SH-SY5Y (cell line): ENCODE measurements at regions not wholly inside any gene's neighbourhood (a gene's known extent, or its start where the extent isn't known, plus 50 kb on each side); places are given as distances from the start of the nearest gene placed in this dataset.

Source experiments
- GATA2 ChIP-seq: IDR thresholded peaks from 2 replicates; pipeline ENCODE4 v1.6.1; 2011; ENCODE audit warnings: mild to moderate bottlenecking, low read depth, low read length
- GATA3 ChIP-seq: IDR thresholded peaks from 2 replicates; pipeline ENCODE4 v1.6.1; 2011; ENCODE audit warnings: low read depth, mild to moderate bottlenecking, low read length, moderate library complexity

DNA sequence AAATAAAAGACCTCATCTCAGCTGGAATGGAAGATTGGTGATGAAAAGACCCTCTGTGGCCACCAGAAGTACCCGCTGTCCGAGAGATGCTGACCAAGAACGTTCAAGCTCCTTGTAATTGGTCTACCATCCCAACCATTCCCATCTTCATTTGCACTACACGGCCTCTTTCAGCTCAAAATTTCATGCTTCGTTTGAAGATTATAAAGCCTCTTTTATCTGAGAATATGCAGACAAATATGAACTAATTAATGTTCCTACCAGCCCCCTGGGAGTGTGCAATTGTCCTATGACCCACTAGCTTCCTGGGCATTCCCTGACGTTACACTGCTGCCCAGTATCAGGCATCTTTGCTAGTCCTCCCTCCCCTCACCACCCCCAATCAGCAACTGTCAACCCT, 583.7 kb downstream of the MID1IP1 start:
- TF ChIP-seq GATA3 (no peak), GATA2 (no peak)

GRCh38 chrX:39388730-39389129, 587.5 kb downstream of the MID1IP1 start:
- TF ChIP-seq GATA2 (no peak), GATA3 (no peak)

- no peak for TF ChIP-seq GATA3
- no peak for TF ChIP-seq GATA2
Observed at GRCh38 chrX:39396358-39396995, 595.2 kb downstream of the MID1IP1 start.

DNA sequence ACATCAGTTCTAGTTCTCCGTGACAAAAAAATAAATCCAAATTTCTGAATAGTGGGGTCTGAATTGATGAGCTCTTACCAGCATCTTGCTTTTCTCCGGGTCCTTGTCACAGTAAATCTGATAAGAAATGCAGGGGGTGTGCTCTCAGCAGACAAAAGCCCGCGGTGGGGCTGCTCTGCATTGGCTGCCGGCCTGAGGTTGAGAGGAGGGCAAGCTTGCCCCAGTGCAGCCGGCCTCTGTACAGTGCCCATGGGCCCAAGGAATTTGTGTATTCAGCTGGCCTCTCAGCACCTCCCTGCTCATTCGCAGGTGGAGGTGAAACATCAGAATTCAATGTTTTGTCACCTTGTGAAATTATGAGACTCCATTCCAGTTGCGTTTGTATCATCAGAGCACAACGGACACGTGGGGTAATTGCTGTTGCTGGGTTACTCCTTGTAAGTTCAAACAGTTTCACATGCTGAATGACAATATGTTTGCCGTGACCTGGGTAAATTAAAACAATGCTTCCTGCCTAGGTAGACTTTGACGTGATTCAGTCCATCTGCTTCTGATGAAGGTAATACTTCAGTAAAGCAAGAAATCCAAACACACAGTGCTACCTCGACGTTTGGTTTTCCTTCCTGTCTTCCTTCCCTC, 596.4 kb downstream of the MID1IP1 start:
- TF ChIP-seq GATA2 (no peak; the same call in 1 of the 2 replicates), GATA3 (no peak)

DNA sequence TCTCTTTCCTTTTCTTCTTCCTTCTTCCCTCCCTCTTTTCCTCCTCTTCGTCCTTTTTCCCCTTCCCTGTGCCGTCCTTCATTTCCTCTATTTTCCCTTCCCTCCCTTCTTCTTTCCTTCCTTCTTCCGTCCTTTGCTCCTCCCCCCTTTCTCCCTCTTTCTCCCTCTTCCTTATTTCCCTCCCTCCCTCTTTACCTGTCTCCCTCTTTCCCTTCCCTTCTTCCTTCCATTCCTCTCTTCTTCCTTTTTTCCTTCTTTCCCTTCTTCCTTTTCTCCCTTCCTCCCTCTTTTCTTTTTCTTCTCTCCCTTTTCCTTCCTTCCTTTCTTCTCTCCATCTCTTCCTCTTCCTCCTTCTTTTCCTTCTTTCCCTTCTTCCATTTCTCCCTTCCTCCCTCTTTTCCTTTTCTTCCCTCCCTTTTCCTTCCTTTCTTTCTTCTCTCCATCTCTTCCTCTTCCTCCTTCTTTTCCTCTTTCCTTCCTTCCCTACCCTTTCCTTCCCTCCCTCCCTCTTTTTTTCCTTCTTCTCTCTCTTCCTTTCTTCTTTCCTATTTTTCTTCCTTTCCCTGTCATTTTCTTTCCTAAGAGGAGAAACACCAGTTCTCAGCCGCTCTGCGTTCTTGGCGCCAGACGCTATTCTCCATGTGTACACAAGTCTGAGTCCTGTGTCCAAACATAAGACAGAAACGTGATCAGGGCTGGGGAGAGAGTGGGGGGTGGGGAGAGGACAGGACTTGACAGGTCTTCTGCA, 597.1 kb downstream of the MID1IP1 start:
- TF ChIP-seq GATA3 (no peak), GATA2 (no peak)

DNA sequence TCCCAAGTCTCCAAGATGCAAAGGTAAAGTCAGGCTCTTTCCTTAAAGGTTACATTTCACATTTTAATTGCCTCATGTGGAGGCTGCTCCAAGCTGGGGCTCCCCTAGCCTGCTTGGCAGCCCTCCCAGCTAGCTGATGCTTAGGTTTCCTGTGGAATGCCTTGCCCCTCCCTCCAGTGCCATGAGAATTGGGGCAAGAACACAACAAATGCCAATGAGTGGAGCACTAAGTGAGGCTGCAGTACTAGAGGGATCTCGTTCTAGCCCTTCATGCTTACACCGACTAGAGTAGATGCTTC, 597.7 kb downstream of the MID1IP1 start:
- no peak for TF ChIP-seq GATA3

DNA sequence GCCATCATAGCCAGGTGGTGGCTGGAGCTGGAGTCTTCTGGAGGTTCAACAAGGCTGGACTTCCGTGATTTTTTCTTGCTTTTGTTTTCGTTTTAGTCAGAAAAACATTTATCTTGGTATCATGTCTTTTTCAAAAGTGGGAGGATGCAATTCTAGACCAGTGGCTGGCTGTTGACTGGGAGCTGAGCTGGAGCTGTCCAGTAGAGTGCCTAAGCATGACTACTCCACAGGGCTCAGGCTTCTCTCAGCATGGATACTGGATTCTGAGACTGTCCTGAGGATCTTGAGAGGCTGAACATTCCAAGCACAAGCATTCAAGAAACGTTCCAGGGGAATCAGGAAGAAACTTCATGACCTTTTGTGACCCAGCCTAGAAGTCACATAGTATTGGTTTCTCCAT, 598.1 kb downstream of the MID1IP1 start:
- TF ChIP-seq GATA3 (no peak), GATA2 (no peak)

DNA sequence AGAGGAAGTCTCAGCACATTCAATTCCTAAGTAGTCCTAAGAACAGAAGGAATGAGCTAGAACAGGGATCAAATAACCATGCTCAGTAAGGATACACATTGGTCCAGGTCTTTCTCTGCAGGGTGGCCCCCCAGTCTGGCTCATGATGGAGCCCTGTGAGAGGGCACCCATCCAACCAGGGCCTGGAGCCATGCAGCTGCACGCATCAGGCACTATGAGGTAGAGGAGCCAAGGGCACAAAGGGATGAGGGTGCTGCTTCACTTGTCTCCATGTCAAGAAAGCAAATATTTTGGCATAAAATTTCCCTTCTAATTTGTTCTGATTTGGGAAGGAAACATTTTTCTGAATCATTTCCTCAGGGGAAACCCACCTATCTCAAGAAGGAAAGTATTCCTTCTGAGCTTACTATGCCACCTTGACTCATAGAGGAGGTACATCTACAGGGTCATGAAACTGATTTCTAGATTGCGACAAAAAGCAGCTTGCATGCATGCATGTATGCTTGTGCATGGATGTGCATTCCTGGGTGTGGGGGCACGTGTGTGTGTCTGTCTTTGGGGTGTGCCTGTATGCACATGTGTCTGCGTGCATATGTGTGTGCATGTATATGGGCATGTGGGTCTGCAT, 600.3 kb downstream of the MID1IP1 start:
- TF ChIP-seq GATA3 (no peak), GATA2 (no peak)

GRCh38 chrX:39402158-39402557, 600.9 kb downstream of the MID1IP1 start:
- TF ChIP-seq GATA3 (no peak), GATA2 (no peak)

DNA sequence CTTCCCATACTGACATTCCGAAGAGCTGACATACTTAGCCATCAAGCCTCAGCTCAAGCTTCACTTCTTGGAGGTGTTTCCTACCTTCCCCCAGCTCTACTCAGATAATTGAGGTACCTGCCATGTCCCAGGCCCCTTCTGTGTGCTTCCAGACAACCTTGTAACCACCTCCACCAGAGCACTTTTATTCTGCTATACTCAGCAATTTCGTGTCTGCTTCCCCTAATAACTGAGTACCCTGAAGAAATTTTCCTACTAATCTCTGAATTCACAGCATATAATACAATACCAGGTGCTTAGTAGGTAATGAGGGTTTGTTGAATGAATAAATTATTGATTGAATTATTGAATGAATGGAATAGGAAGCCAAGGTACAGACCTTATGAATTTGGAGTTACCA, 605.5 kb downstream of the MID1IP1 start:
- TF ChIP-seq GATA3 (no peak), GATA2 (no peak)

DNA sequence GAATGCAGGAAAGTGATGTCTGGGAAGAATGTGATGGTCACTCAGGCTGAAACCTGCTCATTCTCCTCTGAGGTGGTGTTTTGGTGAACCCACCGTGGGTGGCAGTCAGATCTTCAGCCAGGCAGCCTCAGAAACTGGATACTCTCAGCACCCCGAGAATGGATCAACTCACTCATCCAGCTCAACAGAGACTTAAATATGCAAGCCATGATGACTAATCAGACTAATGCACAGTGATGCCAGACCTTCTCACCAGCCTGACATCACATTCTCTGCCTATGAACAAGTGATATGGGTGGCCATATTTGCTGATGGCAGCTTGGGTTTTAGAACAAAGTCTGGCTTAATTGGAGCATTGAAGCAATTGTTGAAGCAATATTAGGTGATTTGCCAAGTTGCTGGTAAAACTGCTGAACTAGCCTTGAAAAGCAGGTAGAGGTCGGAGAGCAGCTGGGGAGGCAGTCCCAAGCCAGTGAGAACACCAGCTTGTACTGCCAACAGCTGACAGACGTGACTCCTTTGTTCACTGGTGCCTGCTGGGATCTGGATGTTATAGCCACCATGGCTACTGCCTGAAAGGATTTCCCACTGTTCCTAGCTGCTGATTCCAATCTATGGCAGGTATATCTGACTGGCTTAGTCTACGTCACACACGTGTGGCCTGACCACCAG, 608.1 kb downstream of the MID1IP1 start:
- TF ChIP-seq GATA3 (no peak), GATA2 (no peak)

GRCh38 chrX:39414290-39414854, 613.1 kb downstream of the MID1IP1 start:
- TF ChIP-seq GATA3 = no peak
- TF ChIP-seq GATA2 = no peak

GRCh38 chrX:39416547-39417260, 615.4 kb downstream of the MID1IP1 start:
- TF ChIP-seq GATA3 (no peak), GATA2 (no peak)
